ENCODE measurements at regions not wholly inside any gene's neighbourhood (a gene's known extent, or its start where the extent isn't known, plus 50 kb on each side); places are given as distances from the start of the nearest gene placed in this dataset.

DNA sequence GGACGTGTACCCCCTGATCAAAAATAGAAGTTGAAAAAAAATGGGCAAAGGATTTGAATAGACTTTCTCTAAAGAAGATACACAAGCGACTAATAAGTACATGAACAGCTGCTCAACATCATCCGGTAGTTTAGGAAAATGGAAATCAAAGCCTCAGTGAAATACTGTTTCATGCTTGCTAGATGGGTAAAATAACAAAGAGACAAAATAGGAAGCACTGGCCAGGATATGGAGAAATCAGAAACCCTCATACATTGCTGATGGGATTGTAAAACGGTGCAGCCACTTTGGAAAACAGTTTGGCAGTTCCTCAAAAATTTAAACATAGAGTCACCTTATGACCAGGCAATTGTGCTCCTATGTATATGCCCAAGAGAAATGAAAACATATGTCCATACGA lies 65.0 kb upstream of the SUB1 start:
- no peaks in the 10 kb centered on the region for H3K9me2 ChIP-seq (ENCODE audit: insufficient read depth)
- POLR2A ChIA-PET = no interaction called here
- H3K79me2 ChIP-seq (ENCODE audit: insufficient read depth, low read length) = no peaks in the 10 kb centered on the region
- CTCF ChIA-PET = no interaction called here
- H3K27me3 ChIP-seq (ENCODE audit: insufficient read depth, low read length) = no peaks in the 10 kb centered on the region
- RAD21 ChIA-PET (ENCODE audit: low non-redundant PET in 1 of 2, low total read pairs in 2 of 2, uncharacterized antibody in 2 of 2, unreplicated experiment in 2 of 2) = no interaction called here
- no peak overlapping the region for H3K9ac ChIP-seq (ENCODE audit: low read length)
- no peak overlapping the region for H3K4me2 ChIP-seq (ENCODE audit: low read length)
- ATAC-seq (no peak), DNase-seq (ENCODE audit: low read depth, low spot score) (no peak)
- H3K4me1 ChIP-seq (ENCODE audit: control insufficient read depth in 1 of 2, insufficient read depth in 2 of 2, low read length in 2 of 2) = no peaks in the 10 kb centered on the region
- H3K4me3 ChIP-seq (replicated peaks in 1 of 2; ENCODE audit: low read depth in 1 of 2, low read length in 2 of 2) = no peak overlapping the region
- no peak overlapping the region for H2AFZ ChIP-seq (ENCODE audit: low read depth, low read length, poor library complexity, severe bottlenecking)
- BruUV-seq (replicated peaks) = no TSS peak
- no peaks in the 10 kb centered on the region for H4K20me1 ChIP-seq (ENCODE audit: insufficient read depth)
- no peaks in the 10 kb centered on the region for H3K36me3 ChIP-seq (ENCODE audit: control insufficient read depth in 1 of 2, insufficient read depth in 2 of 2, low read length in 2 of 2)
- H3K9me3 ChIP-seq (ENCODE audit: control insufficient read depth in 1 of 2, insufficient read depth in 1 of 2, low read depth in 1 of 2, low read length in 2 of 2) = no peaks in the 10 kb centered on the region
- no peak for TF ChIP-seq ZNF274 (IDR thresholded peaks at IDR 0.05; ENCODE audit: low read depth, low read length)
- TF ChIP-seq EZH2 (IDR thresholded peaks at IDR 0.05) = no peak
- no peak for TF ChIP-seq JUND (IDR thresholded peaks at IDR 0.05)
- TF ChIP-seq, protein P1, sequence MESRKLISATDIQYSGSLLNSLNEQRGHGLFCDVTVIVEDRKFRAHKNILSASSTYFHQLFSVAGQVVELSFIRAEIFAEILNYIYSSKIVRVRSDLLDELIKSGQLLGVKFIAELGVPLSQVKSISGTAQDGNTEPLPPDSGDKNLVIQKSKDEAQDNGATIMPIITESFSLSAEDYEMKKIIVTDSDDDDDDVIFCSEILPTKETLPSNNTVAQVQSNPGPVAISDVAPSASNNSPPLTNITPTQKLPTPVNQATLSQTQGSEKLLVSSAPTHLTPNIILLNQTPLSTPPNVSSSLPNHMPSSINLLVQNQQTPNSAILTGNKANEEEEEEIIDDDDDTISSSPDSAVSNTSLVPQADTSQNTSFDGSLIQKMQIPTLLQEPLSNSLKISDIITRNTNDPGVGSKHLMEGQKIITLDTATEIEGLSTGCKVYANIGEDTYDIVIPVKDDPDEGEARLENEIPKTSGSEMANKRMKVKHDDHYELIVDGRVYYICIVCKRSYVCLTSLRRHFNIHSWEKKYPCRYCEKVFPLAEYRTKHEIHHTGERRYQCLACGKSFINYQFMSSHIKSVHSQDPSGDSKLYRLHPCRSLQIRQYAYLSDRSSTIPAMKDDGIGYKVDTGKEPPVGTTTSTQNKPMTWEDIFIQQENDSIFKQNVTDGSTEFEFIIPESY (IDR thresholded peaks at IDR 0.05; ENCODE audit: extremely low read depth, insufficient replicate concordance, low read length) = no peak
- no peak for TF ChIP-seq FOSL1 (IDR thresholded peaks at IDR 0.05; ENCODE audit: low read depth)
- TF ChIP-seq POLR2A (IDR thresholded peaks at IDR 0.05; ENCODE audit: borderline replicate concordance, extremely low read depth, insufficient read depth, insufficient read length) = no peak
- TF ChIP-seq CEBPB (IDR thresholded peaks at IDR 0.05; ENCODE audit: low read depth) = no peak
- TF ChIP-seq, protein P2, sequence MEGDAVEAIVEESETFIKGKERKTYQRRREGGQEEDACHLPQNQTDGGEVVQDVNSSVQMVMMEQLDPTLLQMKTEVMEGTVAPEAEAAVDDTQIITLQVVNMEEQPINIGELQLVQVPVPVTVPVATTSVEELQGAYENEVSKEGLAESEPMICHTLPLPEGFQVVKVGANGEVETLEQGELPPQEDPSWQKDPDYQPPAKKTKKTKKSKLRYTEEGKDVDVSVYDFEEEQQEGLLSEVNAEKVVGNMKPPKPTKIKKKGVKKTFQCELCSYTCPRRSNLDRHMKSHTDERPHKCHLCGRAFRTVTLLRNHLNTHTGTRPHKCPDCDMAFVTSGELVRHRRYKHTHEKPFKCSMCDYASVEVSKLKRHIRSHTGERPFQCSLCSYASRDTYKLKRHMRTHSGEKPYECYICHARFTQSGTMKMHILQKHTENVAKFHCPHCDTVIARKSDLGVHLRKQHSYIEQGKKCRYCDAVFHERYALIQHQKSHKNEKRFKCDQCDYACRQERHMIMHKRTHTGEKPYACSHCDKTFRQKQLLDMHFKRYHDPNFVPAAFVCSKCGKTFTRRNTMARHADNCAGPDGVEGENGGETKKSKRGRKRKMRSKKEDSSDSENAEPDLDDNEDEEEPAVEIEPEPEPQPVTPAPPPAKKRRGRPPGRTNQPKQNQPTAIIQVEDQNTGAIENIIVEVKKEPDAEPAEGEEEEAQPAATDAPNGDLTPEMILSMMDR (IDR thresholded peaks at IDR 0.05 in 2 of 3, conservative IDR thresholded peaks at IDR 0.05 in 1 of 3; ENCODE audit: borderline replicate concordance in 1 of 3, insufficient read depth in 1 of 3, low read depth in 2 of 3, low read length in 2 of 3) = no peak
- TF ChIP-seq SIN3A (IDR thresholded peaks at IDR 0.05; ENCODE audit: low read depth) = no peak
- no peak for TF ChIP-seq SRF (IDR thresholded peaks at IDR 0.05; ENCODE audit: low read depth)
- no peak for TF ChIP-seq ELF1 (IDR thresholded peaks at IDR 0.05; ENCODE audit: borderline replicate concordance, low read depth)
- no peak for TF ChIP-seq CBX3 (IDR thresholded peaks at IDR 0.05; ENCODE audit: low read depth)
- TF ChIP-seq EZH2phosphoT487 (IDR thresholded peaks at IDR 0.05; ENCODE audit: borderline replicate concordance) = no peak
- no peak for TF ChIP-seq SP1 (IDR thresholded peaks at IDR 0.05; ENCODE audit: low read depth)
- TF ChIP-seq RAD21 (IDR thresholded peaks at IDR 0.05; ENCODE audit: low read depth) = no peak
- TF ChIP-seq, protein P3, sequence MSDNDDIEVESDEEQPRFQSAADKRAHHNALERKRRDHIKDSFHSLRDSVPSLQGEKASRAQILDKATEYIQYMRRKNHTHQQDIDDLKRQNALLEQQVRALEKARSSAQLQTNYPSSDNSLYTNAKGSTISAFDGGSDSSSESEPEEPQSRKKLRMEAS (IDR thresholded peaks at IDR 0.05) = no peak
- TF ChIP-seq EGR1 (IDR thresholded peaks at IDR 0.05; ENCODE audit: low read depth) = no peak
- TF ChIP-seq TCF7L2 (IDR thresholded peaks at IDR 0.05; ENCODE audit: borderline replicate concordance, extremely low read depth, insufficient read depth, insufficient read length) = no peak
- TF ChIP-seq ZFX (IDR thresholded peaks at IDR 0.05) = no peak
- intact Hi-C loops (cut with micrococcal nuclease) = no loop called here
- H3K27ac ChIP-seq (ENCODE audit: low read depth, low read length) = no peak overlapping the region

Data from HCT116 (cell line).